Gastroesophageal sphincter (tissue), 3 donors: ENCODE measurements at regions not wholly inside any gene's neighbourhood (a gene's known extent, or its start where the extent isn't known, plus 50 kb on each side); places are given as distances from the start of the nearest gene placed in this dataset.

Experiments used
- CTCF ChIP-seq, 4 experiments: fragments of 200-600 bp in 2 of 4; fragments of 450-650 bp in 2 of 4; sonication (generic) in 1 of 4; IDR thresholded peaks; one replicate each; pipeline ENCODE4 v1.5.1; 2017 to 2019; ENCODE audit warnings: antibody characterized with exemption in 4 of 4, mild to moderate bottlenecking in 2 of 4, moderate library complexity in 2 of 4
- EP300 ChIP-seq: sonication (generic); formaldehyde crosslinking; IDR thresholded peaks from one replicate; pipeline ENCODE4 v1.6.1; 2017; ENCODE audit warnings: antibody characterized with exemption, mild to moderate bottlenecking
- POLR2A ChIP-seq, 2 donors: fragments of 450-650 bp; IDR thresholded peaks; one replicate each; pipeline ENCODE4 v1.6.1; 2017; ENCODE audit warnings: antibody characterized with exemption in 2 of 2, mild to moderate bottlenecking in 2 of 2, moderate library complexity in 1 of 2
- POLR2AphosphoS5 ChIP-seq: sonication (generic); formaldehyde crosslinking; IDR thresholded peaks from one replicate; pipeline ENCODE4 v1.6.1; 2017; ENCODE audit warnings: antibody characterized with exemption

GRCh38 chr5:110333384-110333783, 393.1 kb downstream of the TMEM232 start:
- no peak for TF ChIP-seq CTCF (IDR thresholded peaks at IDR 0.05)
- no peak for TF ChIP-seq POLR2A (IDR thresholded peaks at IDR 0.05)
- TF ChIP-seq EP300, result no peak
- TF ChIP-seq POLR2AphosphoS5, result no peak
